Left ventricle myocardium inferior (tissue), 1 donor: ENCODE measurements at regions not wholly inside any gene's neighbourhood (a gene's known extent, or its start where the extent isn't known, plus 50 kb on each side); places are given as distances from the start of the nearest gene placed in this dataset.

Experiments
- DNase-seq: peaks from one replicate; pipeline ENCODE4 v3.0.0-alpha.2; 2020
- H3K27ac ChIP-seq: fragments of 200-600 bp; replicated peaks from 2 replicates; pipeline ENCODE4 v1.8.0; 2021
- H3K27me3 ChIP-seq: fragments of 200-600 bp; 2 replicates; pipeline ENCODE4 v1.8.0; 2021; ENCODE audit warnings: low read depth
- H3K36me3 ChIP-seq: fragments of 200-600 bp; 2 replicates; pipeline ENCODE4 v1.8.0; 2021
- H3K4me1 ChIP-seq: fragments of 200-600 bp; 2 replicates; pipeline ENCODE4 v1.8.0; 2021
- H3K4me3 ChIP-seq: fragments of 200-600 bp; 2 replicates; pipeline ENCODE4 v1.8.0; 2021; ENCODE audit warnings: mild to moderate bottlenecking, moderate library complexity
- H3K9me3 ChIP-seq: fragments of 200-600 bp; replicated peaks from 2 replicates; pipeline ENCODE4 v1.8.0; 2021
- CTCF ChIP-seq: fragments of 200-600 bp; IDR thresholded peaks from 2 replicates; pipeline ENCODE4 v1.8.0; 2021; ENCODE audit warnings: antibody characterized with exemption, mild to moderate bottlenecking, borderline replicate concordance
- intact Hi-C: fragments of 100-400 bp; cut with micrococcal nuclease; formaldehyde crosslinking; loops from one replicate; pipeline ENCODE4 v1.11.0; 2022
- donor health status: DM: no; HTN: yes; CAD: no; lungs with severe emphysema.

GRCh38 chr17:72492941-72493340, 372.1 kb downstream of the SOX9 start:
- Histone ChIP-seq H3K27me3 (peaks cover 35% of the 10 kb centered on the region), H3K9me3 (peaks cover 13% of the 10 kb centered on the region), H3K4me3 (no peak overlapping the region), H3K36me3 (no peaks in the 10 kb centered on the region), H3K27ac (no peak overlapping the region), H3K4me1 (no peaks in the 10 kb centered on the region)
- no peak for TF ChIP-seq CTCF
- DNase-seq: no peak
- intact Hi-C loops: no loop called here

DNA sequence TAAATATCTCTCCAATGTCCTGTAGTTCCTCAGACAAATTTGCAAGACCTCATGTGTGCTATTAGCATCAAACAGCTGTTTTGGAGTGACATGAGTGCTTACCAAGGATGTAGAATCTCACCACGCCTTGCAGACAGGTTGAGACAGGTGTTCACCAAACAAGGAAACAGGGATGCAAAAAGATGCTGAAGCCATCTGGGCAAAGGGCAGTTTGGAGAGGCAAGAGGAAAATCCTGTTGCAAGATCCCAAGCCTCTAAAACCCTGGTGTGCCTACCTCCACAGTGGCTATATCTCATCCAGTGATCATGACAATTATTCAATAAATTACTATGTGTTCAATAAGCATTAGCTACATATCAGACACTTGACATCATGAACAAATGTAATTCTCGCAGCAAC, 373.7 kb downstream of the SOX9 start:
- H3K27ac ChIP-seq: no peak overlapping the region
- no peaks in the 10 kb centered on the region for H3K4me1 ChIP-seq
- peaks cover 29% of the 10 kb centered on the region for H3K27me3 ChIP-seq
- intact Hi-C loops: no loop called here
- no peak for DNase-seq
- no peak for TF ChIP-seq CTCF
- no peaks in the 10 kb centered on the region for H3K36me3 ChIP-seq
- H3K4me3 ChIP-seq: no peak overlapping the region
- peaks cover 13% of the 10 kb centered on the region for H3K9me3 ChIP-seq

- intact Hi-C loops: no loop called here
- Histone ChIP-seq H3K36me3 (no peaks in the 10 kb centered on the region), H3K9me3 (no peaks in the 10 kb centered on the region), H3K4me3 (no peak overlapping the region), H3K27me3 (peaks cover 34% of the 10 kb centered on the region), H3K4me1 (no peaks in the 10 kb centered on the region), H3K27ac (no peak overlapping the region)
- DNase-seq: no peak
- no peak for TF ChIP-seq CTCF
These were observed 375.6 kb downstream of the SOX9 start for GRCh38 chr17:72496461-72496860.

DNA sequence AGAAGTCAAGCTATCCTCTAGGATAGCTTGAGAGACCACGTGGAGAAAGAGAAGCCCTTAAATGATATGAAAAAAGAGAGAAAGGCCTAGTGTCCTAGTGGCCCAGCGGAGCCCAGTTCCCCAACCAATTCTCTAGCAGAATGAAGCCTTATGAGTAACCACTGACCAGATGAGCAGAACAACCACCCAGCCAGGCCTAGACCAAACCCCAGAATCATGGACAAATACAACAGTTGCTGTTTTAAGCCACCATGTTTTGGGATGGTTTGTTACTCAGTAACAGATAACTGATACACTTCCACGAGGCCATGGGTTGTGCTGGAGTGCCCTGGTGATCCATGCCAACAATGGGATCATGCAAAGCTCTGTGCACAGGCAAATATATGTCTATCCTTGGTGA, 377.1 kb downstream of the SOX9 start:
- TF ChIP-seq CTCF: no peak

GRCh38 chr17:72498364-72499210, 377.8 kb downstream of the SOX9 start:
- Histone ChIP-seq H3K27ac (no peak overlapping the region), H3K9me3 (no peaks in the 10 kb centered on the region), H3K27me3 (peaks cover 48% of the 10 kb centered on the region), H3K4me3 (no peak overlapping the region), H3K36me3 (no peaks in the 10 kb centered on the region), H3K4me1 (no peaks in the 10 kb centered on the region)
- TF ChIP-seq CTCF: no peak
- DNase-seq: no peak
- intact Hi-C loops: no loop called here

More for the DNA sequence above, 377.1 kb downstream of the SOX9 start:
- intact Hi-C loops: no loop called here
- Histone ChIP-seq H3K36me3 (no peaks in the 10 kb centered on the region), H3K9me3 (no peaks in the 10 kb centered on the region), H3K4me1 (no peaks in the 10 kb centered on the region), H3K27me3 (peaks cover 42% of the 10 kb centered on the region), H3K27ac (no peak overlapping the region), H3K4me3 (no peak overlapping the region)
- no peak for DNase-seq
